Transverse colon (tissue), 3 donors: ENCODE measurements at regions not wholly inside any gene's neighbourhood (a gene's known extent, or its start where the extent isn't known, plus 50 kb on each side); places are given as distances from the start of the nearest gene placed in this dataset.

Experiments
- CTCF ChIP-seq, 5 experiments: fragments of 200-600 bp in 3 of 5; fragments of 450-650 bp in 2 of 5; sonication (generic) in 3 of 5; IDR thresholded peaks; 1 replicate in 2 of 5; 2 replicates in 3 of 5; pipeline ENCODE4 v1.5.1; 2016 to 2017; ENCODE audit warnings: antibody characterized with exemption in 5 of 5, inconsistent platforms in 3 of 5, mild to moderate bottlenecking in 2 of 5, moderate library complexity in 1 of 5
- POLR2A ChIP-seq: fragments of 450-650 bp; IDR thresholded peaks from one replicate; pipeline ENCODE4 v1.6.1; 2016; ENCODE audit warnings: antibody characterized with exemption, mild to moderate bottlenecking, moderate library complexity

GRCh38 chr1:203403586-203403985 lies 52.7 kb upstream of the FMOD start:
- TF ChIP-seq POLR2A: no peak
- TF ChIP-seq CTCF (IDR thresholded peaks at IDR 0.05): no peak
